ENCODE measurements at regions not wholly inside any gene's neighbourhood (a gene's known extent, or its start where the extent isn't known, plus 50 kb on each side); places are given as distances from the start of the nearest gene placed in this dataset.

DNA sequence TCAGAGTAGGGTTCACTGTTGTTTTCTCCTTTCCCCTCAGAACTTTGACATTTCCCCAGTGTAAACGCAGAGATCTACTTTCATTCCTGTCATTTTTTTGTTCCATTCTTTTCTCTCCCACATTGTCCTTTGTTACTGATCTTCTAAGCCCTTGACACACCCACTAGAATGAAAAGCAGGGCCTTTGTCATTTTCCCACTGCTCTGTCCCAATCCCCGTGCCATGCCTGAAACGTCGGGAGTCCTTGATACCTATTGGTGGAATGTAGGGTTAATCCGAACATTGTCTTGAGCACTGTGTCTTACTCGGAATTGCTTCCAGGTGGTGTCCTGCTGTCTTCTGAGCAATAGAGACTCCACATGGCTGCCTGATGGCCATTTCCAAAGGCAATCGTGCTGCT lies 887.1 kb upstream of the FRG1 start:
- TF ChIP-seq, protein P1, sequence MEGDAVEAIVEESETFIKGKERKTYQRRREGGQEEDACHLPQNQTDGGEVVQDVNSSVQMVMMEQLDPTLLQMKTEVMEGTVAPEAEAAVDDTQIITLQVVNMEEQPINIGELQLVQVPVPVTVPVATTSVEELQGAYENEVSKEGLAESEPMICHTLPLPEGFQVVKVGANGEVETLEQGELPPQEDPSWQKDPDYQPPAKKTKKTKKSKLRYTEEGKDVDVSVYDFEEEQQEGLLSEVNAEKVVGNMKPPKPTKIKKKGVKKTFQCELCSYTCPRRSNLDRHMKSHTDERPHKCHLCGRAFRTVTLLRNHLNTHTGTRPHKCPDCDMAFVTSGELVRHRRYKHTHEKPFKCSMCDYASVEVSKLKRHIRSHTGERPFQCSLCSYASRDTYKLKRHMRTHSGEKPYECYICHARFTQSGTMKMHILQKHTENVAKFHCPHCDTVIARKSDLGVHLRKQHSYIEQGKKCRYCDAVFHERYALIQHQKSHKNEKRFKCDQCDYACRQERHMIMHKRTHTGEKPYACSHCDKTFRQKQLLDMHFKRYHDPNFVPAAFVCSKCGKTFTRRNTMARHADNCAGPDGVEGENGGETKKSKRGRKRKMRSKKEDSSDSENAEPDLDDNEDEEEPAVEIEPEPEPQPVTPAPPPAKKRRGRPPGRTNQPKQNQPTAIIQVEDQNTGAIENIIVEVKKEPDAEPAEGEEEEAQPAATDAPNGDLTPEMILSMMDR (IDR thresholded peaks at IDR 0.05; ENCODE audit: extremely low read depth, missing control alignments), result no peak
- no peak for DNase-seq (ENCODE audit: low spot score)

DNA sequence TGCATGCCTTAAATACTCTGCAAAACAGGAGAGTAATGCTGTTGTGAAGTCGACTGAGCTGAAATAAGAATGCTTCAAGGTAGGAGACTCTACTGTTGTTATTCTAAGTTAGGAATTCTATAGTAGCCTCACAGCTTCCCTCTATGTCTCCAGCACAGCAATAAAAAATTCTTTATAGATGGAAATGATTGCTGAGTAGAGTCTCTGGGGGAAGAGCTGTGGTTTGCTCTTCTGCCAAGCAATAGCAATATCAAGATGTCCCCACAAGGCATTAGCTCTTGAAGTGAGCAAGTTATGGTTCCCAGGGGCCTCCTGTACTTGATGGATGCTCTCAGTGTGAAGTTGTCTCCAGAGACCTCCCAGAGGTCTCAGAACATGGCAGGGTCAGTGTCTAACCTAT lies 880.6 kb upstream of the FRG1 start:
- DNase-seq (ENCODE audit: low spot score), result no peak
- TF ChIP-seq, protein P1 (IDR thresholded peaks at IDR 0.05; ENCODE audit: extremely low read depth, missing control alignments), result no peak

DNA sequence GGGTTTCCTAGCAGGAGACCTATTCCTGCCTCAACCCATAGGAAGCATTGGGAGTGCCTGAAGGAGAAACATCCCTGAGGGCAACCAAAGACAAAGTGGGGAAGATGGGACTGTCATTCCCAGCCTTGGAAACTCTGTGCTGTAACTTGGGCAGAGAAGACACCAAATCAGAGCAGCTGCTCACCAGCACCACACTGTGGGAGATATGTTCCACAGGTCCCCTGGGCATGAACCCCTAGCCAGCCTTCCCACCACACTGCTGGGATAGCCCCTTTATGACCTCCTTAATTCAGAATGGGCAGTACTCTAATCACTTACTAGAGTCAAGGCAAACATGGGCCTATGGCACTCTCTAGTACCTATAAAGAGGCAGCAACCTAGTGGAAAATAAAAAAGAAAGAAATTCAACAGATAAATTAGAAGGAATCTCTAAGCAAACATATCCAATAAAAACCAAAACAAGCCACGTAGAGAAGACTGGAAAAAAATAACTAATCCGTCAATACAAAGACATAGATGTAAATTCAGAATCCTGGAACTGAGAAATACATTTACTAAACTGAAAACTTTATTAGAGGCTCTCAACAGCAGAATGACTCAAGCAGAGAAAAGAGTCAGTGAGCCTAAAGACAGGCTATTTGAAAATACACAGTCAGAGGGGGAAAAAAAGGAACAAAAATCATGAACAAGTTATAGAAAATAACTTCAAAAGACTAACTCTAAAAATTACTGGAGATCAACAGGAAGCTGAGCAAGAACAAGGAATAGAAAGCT lies 878.4 kb upstream of the FRG1 start:
- TF ChIP-seq, protein P1 (IDR thresholded peaks at IDR 0.05; ENCODE audit: extremely low read depth, missing control alignments), result no peak
- no peak for DNase-seq (ENCODE audit: low spot score)

DNA sequence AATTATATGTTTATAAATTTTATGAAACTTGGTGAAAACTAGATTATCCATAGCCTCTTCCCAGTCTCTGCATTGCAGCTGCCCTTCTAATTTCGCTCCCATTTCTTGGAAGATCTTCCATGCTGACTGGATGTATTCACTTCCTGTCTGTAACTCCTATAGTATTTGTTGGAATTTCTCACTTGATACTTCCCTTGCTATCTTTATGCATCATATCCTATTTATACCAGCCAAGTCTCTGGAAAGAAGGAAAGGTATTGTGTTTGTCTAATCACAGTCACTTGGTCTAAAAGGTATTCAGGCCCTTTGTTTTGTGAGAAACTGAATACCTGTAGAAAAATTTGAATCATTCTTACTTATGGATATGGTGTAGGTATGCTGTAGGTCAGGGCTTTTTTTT lies 870.9 kb upstream of the FRG1 start:
- TF ChIP-seq, protein P1 (IDR thresholded peaks at IDR 0.05; ENCODE audit: extremely low read depth, missing control alignments), result no peak
- no peak for DNase-seq (ENCODE audit: low spot score)

DNA sequence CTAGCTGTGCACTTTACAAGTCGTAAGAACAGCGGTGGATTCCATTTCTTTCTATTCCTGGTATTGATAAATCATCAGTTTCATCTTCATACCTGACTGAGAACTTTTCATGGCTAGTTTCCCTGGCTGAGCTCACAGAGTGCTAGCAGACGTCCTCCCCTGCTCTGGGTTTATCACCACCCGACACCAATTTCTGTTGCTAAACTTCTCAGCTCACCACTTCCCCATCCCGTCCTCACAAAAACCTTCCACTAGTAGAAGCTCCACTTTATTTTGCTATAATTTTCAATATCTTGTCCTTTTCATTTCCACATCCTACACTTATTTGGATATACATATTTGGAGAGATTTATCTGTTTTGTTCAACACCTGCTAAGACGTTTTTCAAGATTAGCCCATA lies 869.4 kb upstream of the FRG1 start:
- TF ChIP-seq, protein P1 (IDR thresholded peaks at IDR 0.05; ENCODE audit: extremely low read depth, missing control alignments), result no peak

DNA sequence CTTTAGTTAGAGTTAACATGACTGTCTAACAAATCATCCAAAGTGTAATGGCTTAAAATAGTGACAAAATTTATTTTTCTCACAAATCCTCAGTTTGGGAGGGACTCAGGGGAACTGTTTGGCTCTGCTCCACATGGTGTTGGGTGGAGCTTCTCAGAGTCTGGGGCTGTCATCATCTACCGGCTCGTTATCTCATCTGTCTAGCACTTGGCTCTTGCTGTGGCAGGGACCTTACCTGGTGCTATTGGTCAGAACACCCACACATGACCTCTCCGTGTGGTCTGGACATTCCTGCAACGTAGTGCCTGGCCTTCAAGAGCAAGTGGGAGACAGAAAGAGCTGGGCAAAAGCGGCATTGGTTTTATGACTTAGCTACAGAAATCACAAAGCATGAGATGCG lies 866.9 kb upstream of the FRG1 start:
- TF ChIP-seq, protein P1 (IDR thresholded peaks at IDR 0.05; ENCODE audit: extremely low read depth, missing control alignments), result no peak
- no peak for DNase-seq (ENCODE audit: low spot score)

More for the DNA sequence above, 869.4 kb upstream of the FRG1 start:
- no peak for DNase-seq (ENCODE audit: low spot score)

DNA sequence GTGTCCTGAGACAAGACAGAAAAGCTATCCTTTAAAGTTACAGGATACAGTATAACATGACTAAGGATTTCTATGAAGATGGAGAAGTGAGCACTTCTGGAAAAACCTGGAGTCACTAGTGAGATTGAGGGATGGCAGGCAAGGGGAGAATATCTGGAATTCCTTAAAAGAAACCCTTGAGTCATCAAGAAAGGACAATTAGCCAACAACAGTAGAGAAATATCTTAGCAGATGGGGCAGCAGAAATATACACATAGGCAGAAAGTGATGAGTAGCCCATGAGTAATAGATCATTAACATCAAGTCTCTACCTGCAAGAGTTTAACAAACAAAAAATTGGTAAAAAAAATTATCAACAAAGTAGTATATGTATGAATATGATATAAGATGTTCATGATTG lies 858.8 kb upstream of the FRG1 start:
- DNase-seq (ENCODE audit: low spot score), result no peak
- TF ChIP-seq, protein P1 (IDR thresholded peaks at IDR 0.05; ENCODE audit: extremely low read depth, missing control alignments), result no peak
